ENCODE measurements at regions not wholly inside any gene's neighbourhood (a gene's known extent, or its start where the extent isn't known, plus 50 kb on each side); places are given as distances from the start of the nearest gene placed in this dataset.

- no peaks in the 10 kb centered on the region for H3K36me3 ChIP-seq (ENCODE audit: control insufficient read depth, insufficient read depth, low read length)
- H3K4me3 ChIP-seq (ENCODE audit: low read length): no peak overlapping the region
- Mint-ChIP-seq H3K36me3 (ENCODE audit: low read depth) (no peaks in the 10 kb centered on the region), H3K27me3 (ENCODE audit: insufficient read depth) (peaks cover 5% of the 10 kb centered on the region), H3K4me1 (peaks cover 6% of the 10 kb centered on the region), H3K27ac (no peak overlapping the region), H3K9me3 (no peaks in the 10 kb centered on the region), H3K4me3 (no peak overlapping the region)
- no peaks in the 10 kb centered on the region for H3K27me3 ChIP-seq (ENCODE audit: control insufficient read depth, insufficient read depth, low read length, poor library complexity, severe bottlenecking)
- no peak for TF ChIP-seq CTCF (conservative IDR thresholded peaks at IDR 0.05)
- H3K9me3 ChIP-seq (ENCODE audit: control insufficient read depth, low read length): no peaks in the 10 kb centered on the region
- no peaks in the 10 kb centered on the region for H3K4me1 ChIP-seq (ENCODE audit: control insufficient read depth, insufficient read depth, low read length)
- H3K27ac ChIP-seq (ENCODE audit: low read depth, low read length): no peak overlapping the region
- H3K9ac ChIP-seq (ENCODE audit: extremely low read depth, low read length, poor library complexity, severe bottlenecking): no peak overlapping the region
- DNase-seq: peak; percentile 5
- WGBS, 2 experiments (ENCODE audit: insufficient coverage in 1 of 2, insufficient read length in 1 of 2): 93 to 95% methylated on average over 5 to 6 of the region's 6 CpGs
These were observed 107.0 kb downstream of the CPN2 start for GRCh38 chr3:194244167-194244566.

- Histone ChIP-seq H3K36me3 (ENCODE audit: control insufficient read depth, insufficient read depth, low read length) (no peaks in the 10 kb centered on the region), H3K27ac (ENCODE audit: low read depth, low read length) (no peak overlapping the region), H3K4me3 (ENCODE audit: low read length) (no peak overlapping the region), H3K9me3 (ENCODE audit: control insufficient read depth, low read length) (no peaks in the 10 kb centered on the region), H3K27me3 (ENCODE audit: control insufficient read depth, insufficient read depth, low read length, poor library complexity, severe bottlenecking) (no peaks in the 10 kb centered on the region), H3K9ac (ENCODE audit: extremely low read depth, low read length, poor library complexity, severe bottlenecking) (no peak overlapping the region), H3K4me1 (ENCODE audit: control insufficient read depth, insufficient read depth, low read length) (no peaks in the 10 kb centered on the region)
- no peaks in the 10 kb centered on the region for H3K9me3 Mint-ChIP-seq
- no peak for TF ChIP-seq CTCF (conservative IDR thresholded peaks at IDR 0.05)
- 97% methylated on average over 2 of the region's 2 CpGs; no CpG with 5 or more reads in 1 of the 2 experiments for WGBS, 2 experiments (ENCODE audit: insufficient coverage in 1 of 2, insufficient read length in 1 of 2)
- H3K27ac Mint-ChIP-seq: no peak overlapping the region
- peaks cover 5% of the 10 kb centered on the region for H3K27me3 Mint-ChIP-seq (ENCODE audit: insufficient read depth)
- H3K4me3 Mint-ChIP-seq: no peak overlapping the region
- H3K36me3 Mint-ChIP-seq (ENCODE audit: low read depth): no peaks in the 10 kb centered on the region
- DNase-seq: no peak
- H3K4me1 Mint-ChIP-seq: peaks cover 6% of the 10 kb centered on the region
These were observed 105.7 kb downstream of the CPN2 start for GRCh38 chr3:194245474-194245873.

- Histone ChIP-seq H3K27ac (ENCODE audit: low read depth, low read length) (no peak overlapping the region), H3K27me3 (ENCODE audit: control insufficient read depth, insufficient read depth, low read length, poor library complexity, severe bottlenecking) (no peaks in the 10 kb centered on the region), H3K4me1 (ENCODE audit: control insufficient read depth, insufficient read depth, low read length) (no peaks in the 10 kb centered on the region), H3K9ac (ENCODE audit: extremely low read depth, low read length, poor library complexity, severe bottlenecking) (no peak overlapping the region), H3K36me3 (ENCODE audit: control insufficient read depth, insufficient read depth, low read length) (no peaks in the 10 kb centered on the region), H3K9me3 (ENCODE audit: control insufficient read depth, low read length) (no peaks in the 10 kb centered on the region), H3K4me3 (ENCODE audit: low read length) (no peak overlapping the region)
- Mint-ChIP-seq H3K27me3 (ENCODE audit: insufficient read depth) (peaks cover 5% of the 10 kb centered on the region), H3K4me3 (no peak overlapping the region), H3K4me1 (peaks cover 6% of the 10 kb centered on the region), H3K9me3 (no peaks in the 10 kb centered on the region), H3K36me3 (ENCODE audit: low read depth) (no peaks in the 10 kb centered on the region), H3K27ac (peak overlapping the region; percentile 19)
- TF ChIP-seq CTCF (conservative IDR thresholded peaks at IDR 0.05): peak; percentile 69
- peak; percentile 79 for DNase-seq
- 85 to 90% methylated on average over 4 of the region's 4 CpGs for WGBS, 2 experiments (ENCODE audit: insufficient coverage in 1 of 2, insufficient read length in 1 of 2)
These were observed 105.1 kb downstream of the CPN2 start for GRCh38 chr3:194245975-194246561.
